Testis (tissue), 2 donors: ENCODE measurements at regions not wholly inside any gene's neighbourhood (a gene's known extent, or its start where the extent isn't known, plus 50 kb on each side); places are given as distances from the start of the nearest gene placed in this dataset.

Experiments used
- CTCF ChIP-seq, 3 experiments: fragments of 450-650 bp in 2 of 3; fragments of 200-600 bp in 1 of 3; sonication (generic) in 1 of 3; IDR thresholded peaks; one replicate each; pipeline ENCODE4 v1.5.1; 2016 to 2019; ENCODE audit warnings: antibody characterized with exemption in 3 of 3, mild to moderate bottlenecking in 2 of 3, moderate library complexity in 1 of 3
- POLR2A ChIP-seq: fragments of 450-650 bp; IDR thresholded peaks from one replicate; pipeline ENCODE4 v1.6.1; 2017; ENCODE audit warnings: antibody characterized with exemption, mild to moderate bottlenecking, moderate library complexity

GRCh38 chr2:216296856-216297255 is 75.4 kb downstream of the MARCHF4 start:
- TF ChIP-seq CTCF (IDR thresholded peaks at IDR 0.05) (no peak), POLR2A (no peak)
